NCI-H2107 treated with DMSO at 0.1 percent for 48 hours (cell line): ENCODE measurements at regions not wholly inside any gene's neighbourhood (a gene's known extent, or its start where the extent isn't known, plus 50 kb on each side); places are given as distances from the start of the nearest gene placed in this dataset.

Source experiments
- DNase-seq: peaks from one replicate; lab custom pipeline; 2025; ENCODE audit not compliant: unreplicated experiment; lab: John Stamatoyannopoulos, UW

DNA sequence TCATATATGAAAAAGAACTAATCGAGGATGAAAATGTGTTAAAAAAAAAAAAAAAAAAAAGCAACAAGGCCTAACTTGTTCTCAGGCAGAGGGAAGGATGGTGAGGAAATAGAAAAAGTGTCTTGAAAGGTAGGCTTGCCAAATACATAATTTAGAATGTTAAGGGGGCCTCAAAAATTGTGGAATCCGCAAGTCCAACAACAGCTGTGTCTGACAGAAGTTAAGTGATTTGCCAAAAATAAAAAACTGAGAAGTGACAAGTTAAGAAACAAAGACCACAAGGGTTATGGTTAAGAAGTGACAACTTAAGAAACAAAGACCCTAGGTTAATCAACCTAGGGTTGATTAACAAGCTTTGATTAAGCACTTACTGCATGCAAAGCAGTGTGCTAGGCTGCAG is 110.6 kb downstream of the P2RY1 start:
- DNase-seq: no peak

DNA sequence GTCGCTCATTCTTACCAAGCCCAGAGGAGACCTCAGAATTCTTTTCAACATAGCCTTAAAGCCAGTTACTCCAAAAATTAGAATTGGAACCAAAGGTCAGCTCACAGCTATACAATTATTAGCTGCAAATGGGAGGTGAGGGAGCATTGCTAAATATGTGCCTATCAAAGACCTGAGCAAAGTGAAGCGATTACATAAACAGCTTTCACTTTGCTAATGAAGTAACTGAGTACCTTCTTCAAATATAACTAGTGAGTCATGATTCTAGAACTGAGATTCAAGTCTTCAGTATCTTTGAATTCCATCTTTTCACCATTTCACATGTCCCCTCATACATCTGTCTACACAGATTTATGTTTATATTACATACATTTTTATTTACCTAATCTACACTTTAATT is 122.6 kb downstream of the P2RY1 start:
- DNase-seq: no peak

DNA sequence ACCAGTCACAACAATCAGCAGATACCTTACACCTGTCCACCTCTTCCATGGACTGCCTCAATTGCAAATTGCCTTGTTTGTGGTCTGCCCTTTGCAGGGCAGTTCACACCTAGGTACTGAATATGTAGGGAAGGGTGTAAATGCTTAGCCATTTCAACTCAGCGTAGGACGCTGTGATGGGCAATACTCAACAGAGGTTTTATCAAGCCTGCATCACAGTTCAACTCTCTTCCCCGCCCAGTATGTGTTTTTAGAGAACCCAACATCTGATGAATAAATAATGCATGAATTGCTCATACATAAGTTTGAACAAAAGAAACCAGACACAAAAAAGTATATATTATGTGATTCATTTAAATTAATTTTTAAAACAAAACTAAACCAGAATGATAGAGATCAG is 124.4 kb downstream of the P2RY1 start:
- no peak for DNase-seq

DNA sequence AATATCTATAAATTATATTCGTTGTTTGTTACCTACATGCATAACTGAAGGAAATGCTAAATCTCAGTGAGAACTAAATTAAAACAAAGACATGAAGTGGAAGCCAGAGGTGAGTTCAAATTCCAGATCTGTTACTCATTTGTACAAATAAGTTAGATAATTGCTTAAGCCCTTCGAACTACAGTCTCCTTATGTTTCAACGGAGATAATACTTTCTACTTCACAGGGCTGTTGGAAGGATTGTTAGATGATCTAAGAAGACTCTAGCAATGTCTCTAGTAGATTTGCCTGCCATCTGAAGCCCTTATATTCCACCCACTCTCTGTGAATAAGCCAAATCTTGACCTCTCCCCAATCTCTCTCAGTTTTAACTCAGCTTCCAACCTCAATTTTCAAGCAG is 125.8 kb downstream of the P2RY1 start:
- DNase-seq: no peak

DNA sequence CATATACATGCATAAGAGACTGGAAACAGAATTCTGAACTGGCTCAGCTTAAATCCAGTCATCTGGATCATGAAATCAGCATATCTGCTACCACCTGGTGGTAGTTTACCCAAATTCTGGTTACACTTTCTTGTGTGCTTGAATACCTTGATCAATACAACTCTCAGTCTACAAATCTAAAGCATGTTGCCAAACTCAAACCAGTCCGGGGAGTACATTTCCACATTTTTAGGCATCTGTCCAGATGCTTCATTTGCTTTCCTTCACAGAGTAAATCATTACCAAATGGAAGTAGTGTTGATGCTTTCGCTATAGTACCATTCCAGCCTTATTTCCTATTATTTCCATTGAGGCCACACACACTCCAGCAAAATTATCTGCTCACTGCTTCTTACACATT is 126.4 kb downstream of the P2RY1 start:
- DNase-seq: no peak

DNA sequence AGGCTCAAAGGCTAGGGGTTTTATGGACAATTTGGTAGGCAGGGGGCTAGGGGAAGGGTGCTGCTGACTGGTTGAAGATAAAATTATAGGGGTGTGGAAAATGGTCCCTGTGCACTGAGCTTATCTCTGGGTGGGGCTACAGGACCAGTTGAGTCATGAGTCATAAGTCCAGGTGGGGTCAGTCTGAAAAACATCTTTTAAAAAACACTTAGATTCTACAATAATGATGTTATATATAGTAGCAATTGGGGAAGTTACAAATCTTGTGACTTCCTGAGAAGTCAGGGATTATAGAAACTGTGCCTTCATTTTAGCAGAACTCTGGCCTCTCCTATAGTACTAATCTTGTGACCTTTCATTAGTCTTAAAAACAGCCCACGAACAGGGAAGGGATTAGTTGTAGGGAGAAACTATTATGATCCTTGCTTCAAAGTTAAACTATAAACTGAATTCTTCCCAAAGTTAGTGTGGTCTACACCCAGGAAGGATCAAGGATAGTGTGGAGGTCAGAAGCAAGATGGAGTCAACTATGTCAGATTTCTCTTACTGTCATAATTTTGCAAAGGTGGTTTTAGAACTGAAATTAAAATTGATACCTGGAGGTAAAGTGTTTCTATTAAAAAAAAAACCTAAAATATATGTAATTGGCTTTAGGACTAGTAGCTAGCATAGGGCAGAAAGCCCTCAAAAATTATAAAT is 130.1 kb downstream of the P2RY1 start:
- no peak for DNase-seq

DNA sequence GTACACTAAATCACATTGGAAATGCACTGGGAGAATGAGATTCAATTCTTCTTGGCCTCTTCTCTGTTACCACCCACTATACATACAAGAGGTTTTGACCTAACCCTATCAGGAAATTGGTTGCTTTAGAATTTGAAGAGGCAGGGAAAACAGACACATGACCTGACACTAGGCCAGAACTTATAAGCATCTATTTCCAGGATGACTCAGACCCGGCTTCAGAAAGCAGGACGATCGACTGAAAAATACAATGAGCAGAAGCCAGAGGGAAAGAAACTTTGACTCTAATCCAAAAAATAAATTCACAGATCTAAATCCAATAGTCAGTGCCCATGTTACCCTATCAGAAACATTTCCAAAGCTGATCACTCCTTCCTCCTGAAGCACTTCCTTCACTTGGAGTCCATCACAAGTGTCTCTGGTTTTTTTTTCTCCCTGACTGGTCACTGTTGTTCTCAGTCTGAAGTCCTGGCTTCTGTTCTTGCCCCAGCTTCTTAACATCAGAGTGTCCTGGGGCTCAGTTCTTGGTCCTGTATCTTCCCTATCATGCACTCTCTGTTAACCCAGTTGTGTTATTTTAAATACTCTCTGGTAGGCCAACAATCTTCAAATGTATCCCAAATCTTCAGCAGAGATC is 133.6 kb downstream of the P2RY1 start:
- no peak for DNase-seq

DNA sequence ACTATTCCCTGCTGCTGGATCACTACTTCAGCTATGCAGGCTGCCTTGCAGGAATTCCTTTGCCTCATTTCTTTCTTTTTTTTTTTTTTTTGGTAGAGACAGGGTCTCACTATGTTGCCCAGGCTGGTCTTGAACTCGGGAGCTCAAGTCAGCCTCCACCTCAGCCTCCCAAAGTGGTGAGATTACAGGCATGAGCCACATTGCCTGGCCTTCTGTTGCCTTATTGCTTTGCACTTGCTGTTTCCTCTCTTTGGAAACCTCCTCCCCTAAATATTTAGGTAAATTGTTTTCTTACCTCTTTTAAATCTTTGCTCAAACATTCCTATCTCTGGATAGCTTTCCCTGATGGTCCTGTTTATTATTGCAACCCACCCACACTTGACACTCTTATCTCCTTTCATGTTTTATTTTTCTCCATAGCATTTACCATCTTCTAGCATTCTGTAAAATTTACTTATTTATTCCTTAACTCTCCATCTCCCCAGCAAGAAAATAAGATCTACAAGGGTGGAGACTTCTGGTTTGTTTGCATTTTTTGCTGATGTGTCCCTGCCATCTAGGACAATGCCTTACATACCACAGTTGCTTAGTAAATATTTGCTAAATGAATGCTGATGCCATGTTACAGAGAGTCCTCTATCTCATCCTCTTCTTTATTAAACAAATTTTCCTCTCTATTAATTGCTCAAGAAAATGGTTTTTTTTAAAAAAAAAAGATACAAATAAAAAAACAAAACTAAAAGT is 134.8 kb downstream of the P2RY1 start:
- no peak for DNase-seq

DNA sequence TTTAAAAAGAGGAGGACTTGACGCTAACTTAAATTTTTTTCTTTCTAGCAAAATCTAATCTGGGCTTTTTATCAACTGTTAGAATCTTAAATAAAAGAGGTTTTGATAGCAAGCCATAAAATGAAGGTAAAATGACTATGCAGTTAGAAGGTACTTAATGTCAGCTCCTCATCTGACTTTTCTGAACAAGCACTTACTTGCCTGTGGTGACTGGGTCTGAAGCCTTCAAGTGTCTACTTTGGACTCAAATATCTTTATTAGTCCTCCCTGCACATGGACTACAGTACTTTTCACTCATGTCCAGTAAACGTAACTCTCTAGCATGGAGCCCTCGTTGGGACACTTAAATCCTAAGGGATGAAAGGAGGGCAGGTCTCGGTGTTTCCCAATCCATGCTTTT is 135.9 kb downstream of the P2RY1 start:
- no peak for DNase-seq

DNA sequence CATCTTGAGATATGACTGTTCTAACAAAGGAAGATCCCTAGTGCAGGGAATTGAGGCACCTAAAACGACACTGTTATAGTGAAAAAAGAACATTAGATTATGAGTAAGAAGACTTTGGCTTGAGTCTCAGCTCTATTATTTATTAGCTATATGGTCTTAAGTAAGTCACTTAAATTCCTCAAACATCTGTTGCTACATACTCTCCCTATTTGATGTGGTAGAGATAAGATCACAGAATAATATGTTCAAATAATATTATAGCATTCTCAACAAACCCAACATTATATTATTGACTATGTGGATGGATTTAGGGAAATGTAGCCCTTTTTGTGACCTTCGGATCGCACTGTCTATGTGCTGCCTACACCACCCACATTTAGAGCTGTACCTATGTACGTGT is 136.9 kb downstream of the P2RY1 start:
- DNase-seq: no peak

DNA sequence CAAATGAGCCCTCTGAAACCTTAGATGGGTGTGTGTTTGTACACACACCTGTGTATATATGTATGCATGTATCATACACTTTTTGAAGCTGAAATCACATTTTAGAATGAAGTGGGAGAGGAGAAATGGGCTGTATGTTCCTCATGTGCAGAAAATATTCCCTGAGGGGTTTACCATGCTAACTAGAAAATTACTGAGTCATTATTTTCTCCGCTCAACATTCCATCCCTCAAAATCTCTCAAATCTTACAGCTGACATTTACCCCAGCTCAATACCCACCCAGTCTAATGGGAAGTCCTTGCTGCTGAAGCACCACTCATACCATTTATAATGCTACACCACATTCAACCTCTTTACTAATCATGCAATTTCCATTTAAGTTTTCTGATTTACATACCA is 138.6 kb downstream of the P2RY1 start:
- no peak for DNase-seq

DNA sequence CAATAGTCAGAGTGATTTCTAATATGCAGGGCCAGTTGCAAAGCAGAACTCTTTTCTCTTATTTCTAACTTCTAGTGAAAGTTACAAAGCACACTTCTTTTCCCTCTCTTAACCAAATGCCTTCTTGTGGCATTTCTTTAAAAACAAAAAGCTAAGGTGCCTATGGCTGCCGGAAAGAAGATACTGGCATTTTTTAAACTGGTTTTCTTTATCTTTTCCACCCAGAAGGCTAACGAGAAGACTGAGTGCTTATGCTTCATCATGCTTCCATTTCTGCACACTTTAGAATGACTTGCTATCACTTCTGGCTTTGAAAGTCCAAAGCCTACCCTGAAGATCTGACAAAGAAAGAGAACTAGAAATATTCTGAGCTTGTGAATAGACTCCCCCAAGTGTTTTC is 141.3 kb downstream of the P2RY1 start:
- DNase-seq: no peak

DNA sequence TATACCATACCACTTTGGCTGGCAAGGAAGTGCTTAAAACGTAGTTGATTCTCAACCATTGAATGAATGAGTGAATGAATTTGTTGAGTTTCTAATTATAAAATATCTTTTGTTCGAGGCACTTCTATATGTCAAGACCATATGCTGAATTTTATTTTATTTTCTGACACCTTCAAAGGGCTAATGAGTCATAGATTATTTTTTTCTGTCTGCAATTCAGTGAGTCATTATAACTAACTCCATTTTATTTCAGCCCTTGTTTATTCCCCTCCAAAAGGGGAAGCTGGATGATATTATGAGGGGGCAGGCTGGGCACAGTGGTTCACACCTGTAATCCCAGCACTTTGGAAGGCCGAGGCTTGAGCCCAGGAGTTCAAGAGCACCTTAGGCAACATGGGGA is 142.4 kb downstream of the P2RY1 start:
- no peak for DNase-seq

DNA sequence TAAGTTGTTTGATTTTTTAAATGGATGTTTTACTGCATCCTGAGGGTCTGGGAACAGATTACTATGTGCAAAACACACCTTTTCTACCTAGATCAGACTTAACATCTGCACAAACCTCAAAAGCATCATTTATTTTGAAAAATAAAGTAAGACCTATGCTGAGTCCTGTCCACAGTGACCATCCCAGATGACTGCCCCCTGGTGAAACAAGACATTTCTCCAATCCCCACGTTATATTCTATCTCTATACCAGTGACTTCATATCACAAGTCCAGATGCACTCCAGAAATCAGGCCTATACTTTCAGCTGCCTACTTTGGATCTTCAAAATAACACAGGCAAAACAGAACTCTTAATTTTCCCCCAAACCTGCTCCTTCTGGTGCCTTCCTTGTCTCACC is 143.2 kb downstream of the P2RY1 start:
- DNase-seq: no peak

DNA sequence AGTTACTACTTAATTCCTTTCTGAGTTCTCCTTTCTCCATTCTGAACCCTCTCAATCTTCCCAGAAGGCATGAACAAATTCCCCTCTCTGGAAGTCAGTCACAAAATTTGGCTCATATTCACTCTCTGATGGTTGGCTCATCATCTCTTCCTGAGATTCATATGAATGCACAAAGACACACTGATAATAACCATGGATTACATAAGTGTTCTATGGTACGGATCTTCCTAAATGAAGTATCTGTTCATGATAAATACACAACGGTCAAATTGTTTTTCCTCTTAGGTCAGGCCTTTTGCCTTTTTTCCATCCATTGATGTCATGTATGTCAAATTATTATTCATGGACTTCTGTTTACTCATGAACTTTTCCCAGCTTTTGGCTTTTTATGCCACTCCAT is 162.6 kb downstream of the P2RY1 start:
- DNase-seq: no peak

DNA sequence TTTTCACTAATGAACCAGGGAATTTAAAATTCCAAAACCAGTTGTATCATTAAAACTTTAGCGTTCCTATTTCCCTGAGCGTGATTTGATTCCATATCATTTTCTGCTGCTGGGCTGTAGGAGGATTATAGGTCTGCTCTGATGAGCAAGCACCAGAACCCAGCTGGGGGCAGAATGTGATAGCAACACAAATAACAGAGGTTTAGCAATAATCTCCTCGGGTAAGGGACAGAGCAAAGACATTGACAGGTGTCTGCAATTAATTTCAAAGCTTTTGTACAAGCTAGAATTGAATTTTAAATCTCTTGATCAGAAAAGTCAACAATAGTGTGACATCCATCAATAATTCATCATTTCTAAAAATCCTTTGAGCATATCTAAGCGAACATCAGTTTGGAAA is 163.4 kb upstream of the RAP2B start:
- DNase-seq: no peak

DNA sequence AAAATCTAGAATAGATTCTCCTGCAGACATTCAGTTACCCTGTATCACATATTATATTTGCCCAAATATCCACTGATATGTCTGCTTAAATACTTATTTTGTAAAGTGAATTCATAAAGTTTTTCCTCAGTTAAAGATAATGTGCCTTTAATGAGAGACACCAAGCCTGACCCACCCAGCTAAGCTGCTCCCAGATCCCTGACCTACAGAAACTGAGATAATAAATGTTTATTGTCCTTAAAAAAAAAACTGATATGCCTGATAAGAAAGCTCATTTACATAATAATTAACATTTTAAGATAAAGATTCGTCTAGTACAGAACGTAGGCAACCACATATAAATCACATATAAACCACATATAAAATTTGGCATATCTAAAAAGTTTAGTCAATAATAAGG is 161.7 kb upstream of the RAP2B start:
- no peak for DNase-seq

DNA sequence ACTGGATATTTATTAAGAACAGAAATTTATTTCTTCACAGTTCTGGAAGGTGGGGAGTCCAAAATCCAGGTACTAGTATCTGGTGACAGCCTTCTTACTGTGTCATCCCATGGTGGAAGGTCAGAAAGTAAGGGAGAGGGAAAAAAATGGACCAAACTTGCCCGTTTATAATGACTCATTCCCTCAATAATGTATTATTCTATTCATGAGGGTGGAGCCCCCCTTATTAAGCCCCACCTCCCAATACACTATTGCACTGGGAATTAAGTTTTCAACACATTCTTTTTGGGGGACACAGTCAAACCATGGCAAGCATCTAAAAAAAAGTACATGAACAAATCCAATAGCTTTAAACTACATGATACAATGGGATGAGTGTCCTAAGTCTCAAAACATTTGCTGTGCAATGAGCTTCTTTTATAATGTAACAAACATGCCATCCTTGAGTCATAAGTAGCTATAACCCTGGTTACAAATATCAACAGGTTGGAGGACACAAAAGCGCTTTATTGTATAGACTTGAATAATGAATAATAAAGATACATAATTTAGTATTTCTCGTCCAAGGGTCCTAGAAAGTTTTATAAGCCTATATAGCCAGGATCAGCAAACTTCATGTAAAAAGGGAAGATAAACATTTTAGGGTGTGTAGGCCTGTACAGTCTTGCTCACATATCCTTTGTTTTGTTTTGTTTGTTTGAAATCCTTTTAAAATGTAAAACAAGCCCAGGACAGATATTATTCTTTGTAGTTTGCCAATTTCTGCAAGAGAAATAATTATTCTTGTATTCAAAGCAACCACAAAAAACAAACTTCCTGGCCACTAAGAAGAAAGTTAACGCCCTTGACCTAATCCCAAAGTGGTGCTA is 160.6 kb upstream of the RAP2B start:
- DNase-seq: no peak

DNA sequence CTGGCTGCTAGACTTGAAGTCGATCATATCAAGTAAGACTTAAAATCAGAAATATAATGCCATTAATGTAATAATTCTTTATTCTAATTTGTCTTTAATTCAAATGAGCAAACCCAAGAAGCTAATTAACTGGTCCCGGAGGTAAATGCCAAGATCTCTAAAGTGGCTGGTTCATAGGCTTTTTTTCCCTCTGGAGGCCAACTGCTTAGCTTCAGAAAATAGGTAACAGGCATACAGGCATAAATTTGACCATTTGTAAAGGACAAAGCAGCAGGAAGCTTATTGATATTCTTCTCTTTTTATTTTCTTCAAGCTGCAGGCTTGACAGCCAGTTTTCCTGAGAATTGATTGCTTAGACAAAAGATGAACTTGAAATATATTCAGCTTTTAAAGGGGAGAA is 158.6 kb upstream of the RAP2B start:
- DNase-seq: no peak

DNA sequence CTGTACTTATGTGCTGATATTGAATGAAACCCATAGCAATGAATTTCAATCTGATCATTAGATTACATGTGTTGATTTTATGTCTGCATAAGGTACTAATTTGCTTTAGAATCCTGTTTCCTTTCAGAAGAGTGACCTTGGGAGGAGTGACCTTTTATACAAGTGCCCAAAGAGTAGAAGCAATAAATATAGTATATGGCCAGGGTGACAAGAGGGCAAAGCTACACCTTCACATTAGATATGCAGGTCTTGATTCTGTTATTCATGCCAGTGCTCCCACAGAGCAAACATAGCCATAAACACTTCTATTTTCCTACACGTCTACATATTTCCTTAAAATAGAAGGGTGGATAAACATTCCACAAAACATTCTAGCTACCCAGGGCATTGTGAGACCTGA is 158.2 kb upstream of the RAP2B start:
- no peak for DNase-seq

DNA sequence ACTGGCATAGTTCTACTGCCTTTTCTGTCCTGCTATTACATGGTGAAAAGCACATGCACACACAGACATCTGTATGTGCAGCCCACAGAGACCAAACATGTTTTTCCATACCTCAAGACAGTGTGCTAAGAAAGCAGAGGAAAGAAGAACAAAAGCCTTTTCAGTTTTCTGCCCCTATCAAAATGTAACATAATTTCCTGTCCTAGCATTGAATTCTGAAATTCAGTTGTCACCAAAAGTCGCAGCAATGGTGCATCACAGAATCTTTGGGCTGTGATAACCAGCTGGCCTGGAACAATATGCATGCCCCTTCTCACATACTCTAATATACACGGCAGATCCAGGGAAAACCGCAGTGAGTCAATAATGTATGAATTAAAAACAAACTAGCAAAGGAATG is 153.8 kb upstream of the RAP2B start:
- DNase-seq: no peak

DNA sequence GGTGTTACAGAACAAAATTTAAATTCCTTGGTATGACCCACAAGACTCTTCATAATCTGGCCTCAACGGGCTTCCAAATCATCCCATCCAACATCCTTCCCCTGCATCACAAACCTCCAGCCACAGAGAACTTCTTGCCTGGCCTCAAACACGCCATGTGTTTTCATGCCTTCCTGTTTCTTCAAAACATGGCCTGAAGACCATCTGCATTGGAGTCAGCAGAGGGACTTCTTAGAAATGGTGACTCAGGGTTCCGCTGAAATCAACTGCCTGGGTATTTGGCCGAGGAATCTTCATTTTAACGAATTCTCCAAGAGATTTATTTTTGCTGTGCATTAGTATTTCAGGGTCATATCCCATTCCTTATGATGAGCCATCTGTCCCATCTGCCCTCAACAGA is 138.1 kb upstream of the RAP2B start:
- DNase-seq: no peak
